ENCODE measurements at regions not wholly inside any gene's neighbourhood (a gene's known extent, or its start where the extent isn't known, plus 50 kb on each side); places are given as distances from the start of the nearest gene placed in this dataset.

- TF ChIP-seq ATF2 (CRISPR knock-in tag; IDR thresholded peaks at IDR 0.05; ENCODE audit: borderline replicate concordance, low read depth) (no peak), ZSCAN18 (CRISPR knock-in tag; IDR thresholded peaks at IDR 0.05) (no peak), HMGA2 (CRISPR knock-in tag; IDR thresholded peaks at IDR 0.05) (no peak), E2F1 (CRISPR knock-in tag; IDR thresholded peaks at IDR 0.05) (0 out of 2 replicates have a peak, but pooled peaks have one; percentile 71), IRF2 (CRISPR knock-in tag; IDR thresholded peaks at IDR 0.05; ENCODE audit: borderline replicate concordance, low read depth) (no peak), ZNF532 (CRISPR knock-in tag; IDR thresholded peaks at IDR 0.05; ENCODE audit: borderline replicate concordance) (no peak), PRRX2 (CRISPR knock-in tag; IDR thresholded peaks at IDR 0.05) (no peak), IRF1 (CRISPR knock-in tag; IDR thresholded peaks at IDR 0.05) (no peak), AFF4 (CRISPR knock-in tag; IDR thresholded peaks at IDR 0.05; ENCODE audit: borderline replicate concordance) (no peak), ZNF281 (CRISPR knock-in tag; IDR thresholded peaks at IDR 0.05) (peak; percentile 57; the same call in 1 of the 2 replicates), PRDM15 (CRISPR knock-in tag; IDR thresholded peaks at IDR 0.05) (no peak; the same call in 1 of the 2 replicates), TCF7 (CRISPR knock-in tag; IDR thresholded peaks at IDR 0.05; ENCODE audit: low read depth) (peak; percentile 87; the same call in 1 of the 2 replicates), ZNF138 (CRISPR knock-in tag; conservative IDR thresholded peaks at IDR 0.05) (no peak), E2F5 (CRISPR knock-in tag; IDR thresholded peaks at IDR 0.05) (peak; percentile 83)
Observed at GRCh38 chr1:121519042-121519755, 334.4 kb downstream of the SRGAP2C start (continued).
